H9 (cell line): ENCODE measurements at regions not wholly inside any gene's neighbourhood (a gene's known extent, or its start where the extent isn't known, plus 50 kb on each side); places are given as distances from the start of the nearest gene placed in this dataset.

ENCODE experiments used
- DNase-seq: peaks from one replicate; pipeline ENCODE4 v3.0.0-alpha.2; 2017
- H2AFZ ChIP-seq: one replicate; pipeline ENCODE4 v1.6.1; 2013; ENCODE audit warnings: mild to moderate bottlenecking, low read length, control low read depth, moderate library complexity
- H2AK5ac ChIP-seq: 2 replicates; pipeline ENCODE4 v1.6.1; 2013; ENCODE audit warnings: low read length, control low read depth, mixed read lengths; ENCODE audit not compliant: insufficient read length
- H2BK120ac ChIP-seq: one replicate; pipeline ENCODE4 v1.6.1; 2013; ENCODE audit warnings: low read depth, mild to moderate bottlenecking, low read length, control low read depth, inconsistent platforms; ENCODE audit not compliant: poor library complexity, severe bottlenecking
- H2BK12ac ChIP-seq: 2 replicates; pipeline ENCODE4 v1.6.1; 2013; ENCODE audit warnings: low read length, control low read depth, mixed read lengths, low read depth; ENCODE audit not compliant: insufficient read length
- H2BK15ac ChIP-seq: 2 replicates; pipeline ENCODE4 v1.6.1; 2013; ENCODE audit warnings: low read depth, low read length, control low read depth
- H2BK20ac ChIP-seq: one replicate; pipeline ENCODE4 v1.6.1; 2013; ENCODE audit warnings: low read depth, mild to moderate bottlenecking, low read length, control low read depth, inconsistent platforms; ENCODE audit not compliant: poor library complexity, severe bottlenecking
- H2BK5ac ChIP-seq: 2 replicates; pipeline ENCODE4 v1.6.1; 2013; ENCODE audit warnings: low read length, control low read depth, mixed read lengths; ENCODE audit not compliant: insufficient read length
- H3K14ac ChIP-seq: 2 replicates; pipeline ENCODE4 v1.6.1; 2013; ENCODE audit warnings: low read length, control low read depth; ENCODE audit not compliant: insufficient read depth
- H3K18ac ChIP-seq: 2 replicates; pipeline ENCODE4 v1.6.1; 2013; ENCODE audit warnings: low read depth, mild to moderate bottlenecking, mixed read lengths, low read length, control low read depth; ENCODE audit not compliant: insufficient read length
- H3K23ac ChIP-seq: 2 replicates; pipeline ENCODE4 v1.6.1; 2013; ENCODE audit warnings: low read length, control low read depth, mixed read lengths, low read depth; ENCODE audit not compliant: insufficient read length
- H3K23me2 ChIP-seq: 2 replicates; pipeline ENCODE4 v1.6.1; 2013; ENCODE audit warnings: low read depth, mild to moderate bottlenecking, mixed read lengths, low read length, control low read depth; ENCODE audit not compliant: insufficient read length, poor library complexity, severe bottlenecking
- H3K27ac ChIP-seq: 2 replicates; pipeline ENCODE4 v1.5.1; 2013; ENCODE audit warnings: low read length, control low read depth, mixed read lengths, low read depth; ENCODE audit not compliant: insufficient read length
- H3K27me3 ChIP-seq: 2 replicates; pipeline ENCODE4 v1.6.1; 2013; ENCODE audit warnings: low read length, control low read depth, inconsistent platforms; ENCODE audit not compliant: insufficient read depth
- H3K4ac ChIP-seq: 2 replicates; pipeline ENCODE4 v1.6.1; 2013; ENCODE audit warnings: low read depth, mild to moderate bottlenecking, control low read depth, inconsistent platforms, low read length, moderate library complexity
- H3K4me1 ChIP-seq: 2 replicates; pipeline ENCODE4 v1.6.1; 2013; ENCODE audit warnings: low read length, control low read depth, inconsistent platforms; ENCODE audit not compliant: insufficient read depth
- H3K4me2 ChIP-seq: 2 replicates; pipeline ENCODE4 v1.6.1; 2013; ENCODE audit warnings: low read length, control low read depth, mixed read lengths; ENCODE audit not compliant: insufficient read length, insufficient read depth
- H3K56ac ChIP-seq: 2 replicates; pipeline ENCODE4 v1.6.1; 2013; ENCODE audit warnings: low read depth, mild to moderate bottlenecking, mixed read lengths, low read length, control low read depth; ENCODE audit not compliant: insufficient read length
- H3K79me1 ChIP-seq: 2 replicates; pipeline ENCODE4 v1.6.1; 2013; ENCODE audit warnings: low read depth, mild to moderate bottlenecking, moderate library complexity, low read length, control low read depth, inconsistent platforms; ENCODE audit not compliant: insufficient read depth, poor library complexity, severe bottlenecking
- H3K79me2 ChIP-seq: 2 replicates; pipeline ENCODE4 v1.6.1; 2013; ENCODE audit warnings: low read length, control low read depth, inconsistent platforms; ENCODE audit not compliant: insufficient read depth
- H3K9ac ChIP-seq: 2 replicates; pipeline ENCODE4 v1.6.1; 2013; ENCODE audit warnings: low read length, control low read depth, mixed read lengths; ENCODE audit not compliant: insufficient read length; ENCODE audit errors: extremely low read depth
- H3K9me3 ChIP-seq: one replicate; pipeline ENCODE4 v1.6.1; 2013; ENCODE audit warnings: low read depth, low read length, inconsistent platforms; ENCODE audit not compliant: control insufficient read depth
- H3T11ph ChIP-seq: one replicate; pipeline ENCODE4 v1.6.1; 2013; ENCODE audit warnings: mild to moderate bottlenecking, low read length, control low read depth, inconsistent platforms
- H4K20me1 ChIP-seq: one replicate; pipeline ENCODE4 v1.6.1; 2013; ENCODE audit not compliant: control insufficient read depth, insufficient read length, insufficient read depth
- H4K5ac ChIP-seq: 2 replicates; pipeline ENCODE4 v1.6.1; 2013; ENCODE audit warnings: low read depth, mild to moderate bottlenecking, mixed read lengths, low read length, control low read depth; ENCODE audit not compliant: insufficient read length
- H4K8ac ChIP-seq: replicated peaks from 2 replicates; pipeline ENCODE4 v1.6.1; 2013; ENCODE audit warnings: low read length, control low read depth, mixed read lengths, low read depth; ENCODE audit not compliant: insufficient read length
- H4K91ac ChIP-seq: 2 replicates; pipeline ENCODE4 v1.6.1; 2013; ENCODE audit warnings: low read depth, mild to moderate bottlenecking, moderate library complexity, mixed read lengths, low read length, control low read depth; ENCODE audit not compliant: insufficient read length
- H3K27ac Mint-ChIP-seq, 3 experiments: 2 replicates in 2 of 3; 3 replicates in 1 of 3; pipeline ENCODE4 v1.8.0; 2020 to 2021; ENCODE audit warnings: mixed read lengths in 3 of 3, mild to moderate bottlenecking in 1 of 3, moderate library complexity in 1 of 3
- H3K27me3 Mint-ChIP-seq: 2 replicates; pipeline ENCODE4 v1.8.0; 2021; ENCODE audit warnings: low read depth, mild to moderate bottlenecking, moderate library complexity, mixed read lengths
- H3K36me3 Mint-ChIP-seq, 3 experiments: 2 replicates in 2 of 3; 3 replicates in 1 of 3; pipeline ENCODE4 v1.8.0; 2020 to 2021; ENCODE audit warnings: low read depth in 3 of 3, mixed read lengths in 3 of 3; ENCODE audit not compliant: insufficient read depth in 1 of 3
- H3K4me1 Mint-ChIP-seq, 2 experiments: 2 replicates each; pipeline ENCODE4 v1.8.0; 2020; ENCODE audit warnings: mixed read lengths in 2 of 2
- H3K4me3 Mint-ChIP-seq, 2 experiments: 2 replicates in 1 of 2; 3 replicates in 1 of 2; pipeline ENCODE4 v1.8.0; 2020 to 2021; ENCODE audit warnings: mild to moderate bottlenecking in 2 of 2, mixed read lengths in 2 of 2, moderate library complexity in 1 of 2
- H3K9me3 Mint-ChIP-seq, 2 experiments: 2 replicates in 1 of 2; 3 replicates in 1 of 2; pipeline ENCODE4 v1.8.0; 2020; ENCODE audit warnings: mild to moderate bottlenecking in 2 of 2, mixed read lengths in 2 of 2, moderate library complexity in 1 of 2
- WGBS: extraction: QIAGEN DNeasy Blood & Tissue Kit; methylation state at CpG from one replicate; pipeline ENCODE4 v1.1.7; 2013; ENCODE audit warnings: missing lambda C conversion rate, low lambda C conversion rate, mixed read lengths; ENCODE audit not compliant: insufficient read length; ENCODE audit errors: extremely low coverage; 5-methylcytosine and 5-hydroxymethylcytosine counted together
- TF ChIP-seq, protein P1 (sequence below): fragments of 200-600 bp; sonication (generic); conservative IDR thresholded peaks from 3 replicates; pipeline ENCODE4 v1.8.0; 2021; ENCODE audit warnings: antibody characterized with exemption, mild to moderate bottlenecking

DNA sequence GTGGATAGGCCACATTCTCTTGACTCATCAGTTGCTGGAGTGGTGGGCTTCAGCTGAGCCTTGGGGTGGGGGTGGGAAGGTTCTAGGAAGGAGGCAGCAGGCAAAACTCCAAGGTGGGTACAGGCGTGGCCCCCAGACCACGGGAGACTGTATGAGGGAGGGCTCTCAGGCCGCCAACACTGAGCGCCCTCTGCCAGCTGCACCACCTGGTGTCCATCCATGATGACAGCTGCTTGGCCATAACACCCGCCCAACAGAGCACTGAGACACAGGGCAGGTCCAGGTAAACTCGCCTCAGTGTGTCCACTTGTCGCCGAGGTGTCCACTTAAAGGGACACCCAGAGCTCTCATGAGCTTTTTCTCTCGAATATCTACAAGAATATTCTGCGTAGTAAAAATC is 133.5 kb downstream of the C16orf95 start:
- Histone ChIP-seq H3K79me2 (no peaks in the 10 kb centered on the region), H2BK5ac (no peak overlapping the region), H4K20me1 (no peaks in the 10 kb centered on the region), H2BK15ac (no peak overlapping the region), H3K27me3 (no peaks in the 10 kb centered on the region), H3K14ac (no peak overlapping the region; the same call in 1 of the 2 replicates), H3K23me2 (no peaks in the 10 kb centered on the region), H3K27ac (no peak overlapping the region), H2BK120ac (no peak overlapping the region), H4K5ac (no peak overlapping the region), H4K91ac (no peak overlapping the region), H3K56ac (no peak overlapping the region), H3K4ac (no peak overlapping the region), H3K23ac (no peak overlapping the region), H3K9ac (no peak overlapping the region), H3K4me1 (no peaks in the 10 kb centered on the region), H3K4me2 (no peak overlapping the region), H3K18ac (no peak overlapping the region), H2AFZ (no peak overlapping the region), H4K8ac (no peak overlapping the region), H3K79me1 (no peaks in the 10 kb centered on the region), H2BK12ac (no peak overlapping the region), H2BK20ac (no peak overlapping the region), H2AK5ac (no peak overlapping the region), H3K9me3 (no peaks in the 10 kb centered on the region), H3T11ph (no peak overlapping the region)
- no peak for DNase-seq
- Mint-ChIP-seq H3K27me3 (peaks cover 3% of the 10 kb centered on the region), H3K9me3 (peaks cover 15% of the 10 kb centered on the region in 2 experiments), H3K4me1 (peaks cover 14 to 26% of the 10 kb centered on the region in 2 experiments), H3K36me3 (peaks cover 6 to 10% (median 7%) of the 10 kb centered on the region in 3 experiments), H3K27ac (no peak overlapping the region), H3K4me3 (no peak overlapping the region)
- whole genome bisulfite sequencing, result no CpG with 5 or more reads among the region's 10 CpGs
- TF ChIP-seq, protein P1, sequence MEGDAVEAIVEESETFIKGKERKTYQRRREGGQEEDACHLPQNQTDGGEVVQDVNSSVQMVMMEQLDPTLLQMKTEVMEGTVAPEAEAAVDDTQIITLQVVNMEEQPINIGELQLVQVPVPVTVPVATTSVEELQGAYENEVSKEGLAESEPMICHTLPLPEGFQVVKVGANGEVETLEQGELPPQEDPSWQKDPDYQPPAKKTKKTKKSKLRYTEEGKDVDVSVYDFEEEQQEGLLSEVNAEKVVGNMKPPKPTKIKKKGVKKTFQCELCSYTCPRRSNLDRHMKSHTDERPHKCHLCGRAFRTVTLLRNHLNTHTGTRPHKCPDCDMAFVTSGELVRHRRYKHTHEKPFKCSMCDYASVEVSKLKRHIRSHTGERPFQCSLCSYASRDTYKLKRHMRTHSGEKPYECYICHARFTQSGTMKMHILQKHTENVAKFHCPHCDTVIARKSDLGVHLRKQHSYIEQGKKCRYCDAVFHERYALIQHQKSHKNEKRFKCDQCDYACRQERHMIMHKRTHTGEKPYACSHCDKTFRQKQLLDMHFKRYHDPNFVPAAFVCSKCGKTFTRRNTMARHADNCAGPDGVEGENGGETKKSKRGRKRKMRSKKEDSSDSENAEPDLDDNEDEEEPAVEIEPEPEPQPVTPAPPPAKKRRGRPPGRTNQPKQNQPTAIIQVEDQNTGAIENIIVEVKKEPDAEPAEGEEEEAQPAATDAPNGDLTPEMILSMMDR, result no peak
